Effector CD4-positive, alpha-beta T cell (primary cell): ENCODE measurements at regions not wholly inside any gene's neighbourhood (a gene's known extent, or its start where the extent isn't known, plus 50 kb on each side); places are given as distances from the start of the nearest gene placed in this dataset.
"Not testable (repeated sequence)": the region's sequence is repeated elsewhere in the genome, so short reads cannot be mapped to it uniquely, and the experiment has no call there.

Experiments
- DNase-seq: peaks from one replicate; pipeline ENCODE4 v3.0.0-alpha.2; 2020

DNA sequence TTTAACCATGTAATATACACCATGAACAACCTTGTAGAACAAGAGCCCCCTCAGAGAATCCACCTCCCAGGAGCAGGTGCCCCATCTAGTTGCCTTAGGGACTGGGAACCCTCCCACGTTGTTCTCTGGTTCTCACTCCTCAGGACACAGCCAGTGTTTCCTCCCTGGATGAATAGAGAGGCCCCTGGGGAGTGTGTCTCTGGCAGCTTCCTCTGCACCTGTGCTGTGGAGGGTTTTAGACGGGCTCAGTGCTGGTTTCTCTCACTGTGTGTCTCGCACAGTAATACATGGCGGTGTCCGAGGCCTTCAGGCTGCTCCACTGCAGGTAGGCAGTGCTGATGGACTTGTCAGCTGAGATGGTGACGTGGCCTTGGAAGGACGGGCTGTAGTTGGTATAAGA, 581.3 kb downstream of the TMEM121 start:
- no peak for DNase-seq

- DNase-seq: no peak
Measured at GRCh38 chr14:106109337-106109736, 583.0 kb downstream of the TMEM121 start.

DNA sequence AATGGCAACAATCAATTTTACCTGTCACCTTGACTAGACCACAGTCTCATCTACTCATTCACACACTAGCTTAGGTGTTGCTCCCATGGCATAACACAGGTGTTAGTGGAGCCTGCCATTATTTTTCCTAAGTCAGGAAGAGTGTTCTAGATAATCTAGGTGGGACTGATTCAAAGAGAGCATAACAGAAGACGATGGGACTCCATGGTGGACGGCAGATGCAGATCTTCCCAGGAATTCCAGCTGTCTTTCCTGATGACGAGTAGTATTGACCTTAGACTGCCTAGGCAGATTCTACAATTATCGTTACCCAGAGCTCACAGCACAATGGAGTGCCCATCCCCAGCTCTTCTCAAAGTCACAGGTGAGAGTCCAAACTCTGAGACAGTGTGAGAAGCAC, 589.0 kb downstream of the TMEM121 start:
- DNase-seq: no peak

- peak; percentile 11 for DNase-seq
Measured at GRCh38 chr14:106116339-106116930, 590.1 kb downstream of the TMEM121 start.

- DNase-seq: no peak
Measured at GRCh38 chr14:106120101-106120500, 593.7 kb downstream of the TMEM121 start.

DNA sequence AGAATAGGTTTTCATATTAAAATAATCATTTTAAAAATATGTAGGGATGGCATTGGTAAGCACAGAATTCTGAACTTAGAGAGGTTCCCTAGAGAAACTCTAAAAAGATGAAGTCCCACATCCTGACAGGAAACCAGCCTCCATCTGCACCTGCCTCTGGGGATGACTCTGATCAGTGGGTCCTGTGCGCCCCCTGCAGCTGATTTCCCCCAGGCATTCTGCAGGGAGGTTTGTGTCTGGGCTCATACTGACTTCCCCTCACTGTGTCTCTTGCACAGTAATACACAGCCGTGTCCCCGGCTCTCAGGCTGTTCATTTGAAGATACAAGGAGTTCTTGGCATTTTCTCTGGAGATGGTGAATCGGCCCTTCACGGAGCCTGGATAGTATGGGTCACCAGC, 602.9 kb downstream of the TMEM121 start:
- no peak for DNase-seq

- DNase-seq: not testable (repeated sequence)
Measured at GRCh38 chr14:106129904-106130661, 603.7 kb downstream of the TMEM121 start.

- DNase-seq: not testable (repeated sequence)
Measured at GRCh38 chr14:106133126-106133525, 606.7 kb downstream of the TMEM121 start.

DNA sequence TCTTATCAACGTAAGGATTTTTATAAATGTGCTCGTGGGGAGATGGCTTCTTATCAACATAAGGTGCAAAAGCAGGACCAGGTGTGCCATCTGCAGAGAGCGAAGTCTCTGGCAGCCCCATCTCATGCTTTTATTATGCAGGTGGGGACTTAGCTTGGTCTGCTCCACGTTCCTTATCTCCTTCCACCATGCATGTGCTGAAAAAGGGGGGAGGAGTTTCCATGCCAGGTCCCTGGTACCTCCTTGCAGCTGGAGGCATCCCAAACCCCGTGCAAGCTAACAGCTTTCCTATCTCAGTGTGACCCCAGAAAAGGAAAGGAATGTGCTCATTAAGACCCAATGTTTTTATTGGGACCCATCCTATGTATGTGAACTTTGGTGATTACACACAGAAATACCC, 608.5 kb downstream of the TMEM121 start:
- no peak for DNase-seq

DNA sequence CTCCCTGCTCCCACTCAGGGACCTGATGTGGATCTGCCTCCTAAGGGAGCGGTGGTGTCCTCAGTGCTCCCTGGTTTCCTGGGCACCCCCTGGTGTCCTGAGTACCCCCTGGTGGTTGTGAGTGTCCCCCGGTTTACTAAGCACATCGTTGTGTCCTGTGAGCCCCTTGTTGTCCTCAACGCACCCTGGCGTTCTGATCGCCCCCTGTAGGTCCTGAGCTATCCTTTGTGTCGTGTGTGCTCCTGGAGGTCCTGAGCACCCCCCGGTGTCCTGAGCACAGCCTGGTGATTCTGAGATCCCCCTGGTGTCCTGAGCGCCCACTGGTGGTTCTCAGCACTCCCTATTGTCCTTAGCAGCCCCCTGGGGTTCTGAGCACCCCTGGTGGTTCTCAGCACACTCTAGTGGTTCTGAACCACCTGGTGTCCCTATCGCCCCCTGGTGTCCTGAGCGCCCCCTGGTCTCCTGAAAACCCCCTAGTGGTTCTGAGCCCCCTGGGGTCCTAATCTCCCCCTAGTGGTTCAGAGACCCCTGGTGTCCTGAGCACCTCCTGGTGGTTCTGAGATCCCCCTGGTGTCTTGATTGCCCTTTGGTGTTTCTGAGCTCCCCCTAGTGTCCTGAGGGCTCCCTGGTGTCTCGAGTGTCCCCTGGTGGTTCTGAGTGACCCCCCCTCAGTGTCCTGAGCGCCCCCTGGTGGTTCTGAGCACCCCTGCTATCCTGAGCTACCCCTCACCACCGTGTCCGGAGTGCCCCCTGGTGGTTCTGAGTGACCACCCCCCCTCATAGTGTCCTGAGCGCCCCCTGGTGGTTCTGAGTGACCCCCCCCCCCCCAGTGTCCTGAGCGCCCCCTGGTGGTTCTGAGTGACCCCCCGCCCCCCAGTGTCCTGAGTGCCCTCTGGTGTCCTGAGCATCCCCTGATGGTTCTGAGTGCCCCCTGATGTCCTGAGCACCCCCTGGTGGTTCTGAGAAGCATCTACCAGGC, 615.1 kb downstream of the TMEM121 start:
- peak; percentile 15 for DNase-seq

GRCh38 chr14:106145731-106146130, 619.3 kb downstream of the TMEM121 start:
- not testable (repeated sequence) for DNase-seq

- peak; percentile 78 for DNase-seq
Measured at GRCh38 chr14:106153362-106153955, 627.1 kb downstream of the TMEM121 start.

DNA sequence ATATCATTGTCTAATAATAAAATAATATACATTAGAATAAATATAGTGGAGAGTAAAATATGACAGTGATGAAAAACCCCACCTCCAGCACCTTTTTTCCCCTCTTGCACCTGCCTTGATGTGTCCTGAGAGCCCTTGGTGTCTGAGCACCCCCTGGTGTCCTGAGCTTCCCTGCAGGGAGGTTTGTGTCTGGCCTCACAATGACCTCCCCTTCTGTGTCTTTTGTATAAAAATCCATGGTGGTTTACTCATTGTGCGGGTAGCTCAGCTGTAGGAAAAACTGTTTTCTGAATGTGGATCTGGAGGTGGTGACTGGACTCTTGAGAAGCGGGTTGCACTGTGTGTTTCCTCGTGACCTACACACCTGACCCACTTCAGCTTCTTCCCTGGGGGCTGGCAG, 636.9 kb downstream of the TMEM121 start:
- no peak for DNase-seq

DNA sequence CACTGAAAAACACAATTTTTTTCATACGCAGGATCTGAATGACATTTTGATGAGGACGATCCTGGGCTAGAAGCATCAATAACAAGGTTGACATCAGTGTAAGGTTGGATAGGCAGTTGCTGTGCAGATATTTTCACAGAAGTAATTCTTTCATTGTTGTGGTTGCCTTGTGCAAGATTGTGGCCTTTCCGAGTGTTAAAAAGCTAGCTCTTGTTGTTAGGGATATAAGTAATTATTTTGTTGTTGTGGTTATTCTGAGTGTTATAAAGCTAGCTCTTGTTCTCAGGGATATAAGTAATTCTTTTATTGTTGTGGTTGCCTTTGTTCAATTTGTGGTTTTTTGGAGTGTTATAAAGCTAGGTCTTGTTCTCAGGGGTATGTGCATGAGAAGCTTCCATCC, 637.4 kb downstream of the TMEM121 start:
- DNase-seq: not testable (repeated sequence)

DNA sequence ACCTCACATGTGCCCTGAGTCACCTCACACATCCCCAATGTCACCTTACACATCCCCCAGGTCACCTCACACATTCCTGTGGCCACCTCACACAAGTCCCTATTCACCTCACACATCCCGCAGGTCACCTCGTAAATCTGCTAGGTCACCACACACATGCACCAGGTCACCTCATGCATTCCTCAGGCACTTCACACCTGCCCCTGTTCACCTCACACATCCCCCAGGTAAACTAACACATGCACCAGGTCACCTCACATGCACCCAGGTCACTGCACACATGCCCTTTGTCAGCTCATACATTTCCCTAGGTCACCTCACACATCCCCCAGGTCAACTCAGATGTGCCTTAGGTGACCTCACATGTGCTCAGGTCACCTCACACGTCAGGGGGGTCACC, 639.8 kb downstream of the TMEM121 start:
- no peak for DNase-seq

DNA sequence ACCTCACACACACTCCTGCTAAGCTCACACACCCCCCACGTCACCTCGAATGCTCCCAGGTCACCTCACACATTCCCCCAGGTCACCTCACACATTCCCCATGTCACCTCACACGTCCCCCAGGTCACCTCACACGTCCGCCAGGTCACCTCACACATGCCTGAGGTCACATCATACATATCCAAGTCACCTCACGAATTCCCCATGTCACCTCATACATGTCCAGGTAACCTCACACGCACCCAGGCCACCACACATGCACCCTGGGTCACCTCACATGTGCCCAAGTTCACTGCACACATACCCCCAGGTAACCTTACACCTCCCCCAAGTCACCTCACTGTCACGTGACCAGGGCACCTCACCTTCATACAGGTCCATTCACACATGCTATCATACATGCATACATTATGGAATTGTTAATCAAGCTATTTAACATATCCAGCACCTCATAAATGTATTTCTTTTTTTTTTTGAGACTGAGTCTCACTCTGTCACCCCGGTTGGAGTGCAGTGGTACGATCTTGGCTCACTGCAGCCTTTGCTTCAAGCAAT, 640.3 kb downstream of the TMEM121 start:
- DNase-seq: no peak

- DNase-seq: peak; percentile 47
Measured at GRCh38 chr14:106170163-106170658, 643.8 kb downstream of the TMEM121 start.

DNA sequence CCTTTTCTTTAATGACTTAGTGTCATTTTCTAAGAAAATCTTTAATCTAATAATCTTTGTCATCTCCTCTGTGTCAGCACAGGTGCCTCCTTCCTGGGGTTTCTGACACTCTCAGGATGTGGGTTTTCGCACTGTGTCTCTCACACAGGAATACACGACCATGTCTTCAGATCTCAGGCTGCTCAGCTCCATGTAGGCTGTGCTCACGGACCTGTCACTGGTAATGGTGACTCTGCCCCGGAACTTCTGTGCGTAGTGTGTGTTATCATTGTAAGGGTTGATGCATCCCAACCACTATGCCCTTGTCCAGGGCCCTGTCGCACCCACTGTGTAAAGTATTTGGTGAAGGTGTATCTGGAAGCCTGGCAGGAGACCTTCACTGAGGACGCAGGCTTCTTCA, 647.8 kb downstream of the TMEM121 start:
- peak; percentile 60 for DNase-seq

DNA sequence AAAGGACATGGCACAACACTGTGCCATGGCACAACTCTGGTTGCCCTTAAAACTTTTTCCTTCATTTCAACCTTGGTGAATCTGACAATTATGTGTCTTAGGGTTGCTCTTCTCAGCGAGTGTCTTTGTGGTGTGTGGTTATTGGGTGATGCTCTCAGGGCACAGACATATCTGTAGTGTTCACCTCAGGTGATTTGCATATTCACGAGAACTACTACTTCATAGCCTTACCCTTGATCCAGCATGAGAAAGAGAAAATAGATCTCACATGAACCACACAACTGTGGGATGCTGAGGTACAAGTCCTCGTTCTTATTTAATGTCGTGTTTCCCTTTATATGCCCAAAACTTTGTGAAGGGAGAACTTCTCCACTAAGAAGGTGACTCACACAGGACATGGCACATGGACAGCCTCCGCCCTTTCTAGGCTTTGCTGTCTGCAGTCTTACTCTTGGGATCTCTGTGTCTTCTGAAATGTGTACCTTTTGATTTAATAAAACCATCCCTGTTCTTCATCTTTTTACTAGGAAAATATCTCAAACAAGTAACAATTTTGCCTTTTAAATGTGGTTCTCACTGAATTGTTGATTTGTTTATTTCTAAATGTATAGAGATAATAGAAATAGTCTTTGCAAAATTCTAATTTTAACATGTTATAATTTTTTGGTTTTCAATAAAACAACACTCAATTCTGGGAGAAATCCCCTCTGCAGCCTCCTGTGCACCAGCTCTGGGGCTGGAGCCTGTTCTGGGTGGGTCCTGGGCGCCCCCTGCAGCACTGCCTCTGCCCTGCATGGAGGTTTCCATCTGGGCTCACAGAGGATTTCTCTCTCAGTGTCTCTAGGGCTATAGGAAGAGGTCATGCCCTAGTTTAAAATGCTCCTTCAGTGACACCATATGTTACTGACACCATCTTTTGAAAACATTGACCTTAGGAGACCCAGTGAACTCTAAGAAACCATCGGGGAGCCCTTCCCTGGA, 651.2 kb downstream of the TMEM121 start:
- DNase-seq: not testable (repeated sequence)

DNA sequence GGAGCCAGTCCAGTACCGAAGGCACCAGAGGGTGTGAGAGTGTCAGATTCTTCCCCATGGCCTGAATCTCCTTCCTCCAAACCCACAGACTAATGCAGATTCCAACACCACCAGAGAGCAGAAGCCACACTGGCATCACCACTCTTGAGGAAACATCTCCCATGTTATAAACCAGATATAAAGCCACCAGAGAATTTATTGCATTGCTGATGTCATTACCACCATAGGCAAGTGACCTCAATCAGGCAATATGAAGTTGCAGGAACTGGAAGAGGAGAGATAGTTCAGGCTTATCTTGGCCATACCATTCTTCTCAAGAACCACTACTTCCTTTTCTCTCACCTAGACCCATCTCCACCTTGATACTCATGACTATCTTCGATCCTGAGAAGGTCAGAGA, 653.4 kb downstream of the TMEM121 start:
- no peak for DNase-seq

DNA sequence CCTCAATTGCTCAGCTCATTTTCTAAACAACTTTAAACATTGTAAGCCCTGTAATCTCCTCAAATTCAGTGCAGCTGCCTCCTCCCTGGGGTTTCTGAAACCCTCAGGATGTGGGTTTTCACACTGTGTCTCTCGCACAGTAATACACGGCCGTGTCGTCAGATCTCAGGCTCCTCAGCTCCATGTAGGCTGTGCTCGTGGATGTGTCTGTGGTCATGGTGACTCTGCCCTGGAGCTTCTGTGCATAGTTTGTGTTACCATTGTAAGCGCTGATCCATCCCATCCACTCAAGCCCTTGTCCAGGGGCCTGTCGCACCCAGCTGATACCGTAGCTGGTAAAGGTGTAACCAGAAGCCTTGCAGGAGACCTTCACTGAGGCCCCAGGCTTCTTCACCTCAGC, 658.4 kb downstream of the TMEM121 start:
- peak; percentile 54 for DNase-seq
